Erythroblast (primary cell): ENCODE measurements at regions not wholly inside any gene's neighbourhood (a gene's known extent, or its start where the extent isn't known, plus 50 kb on each side); places are given as distances from the start of the nearest gene placed in this dataset.

Experiments
- GATA1 ChIP-seq: IDR thresholded peaks from 2 replicates; pipeline ENCODE4 v1.6.1; 2011; ENCODE audit warnings: low read depth, mild to moderate bottlenecking, control low read depth, low read length, moderate library complexity
- POLR2A ChIP-seq: IDR thresholded peaks from 2 replicates; pipeline ENCODE4 v1.6.1; 2011; ENCODE audit warnings: mild to moderate bottlenecking, low read length

- TF ChIP-seq POLR2A = no peak
- TF ChIP-seq GATA1 = no peak
Observed at GRCh38 chr2:45227347-45227746, 218.1 kb upstream of the SIX2 start.
